Stomach (tissue), 8 donors: ENCODE measurements at regions not wholly inside any gene's neighbourhood (a gene's known extent, or its start where the extent isn't known, plus 50 kb on each side); places are given as distances from the start of the nearest gene placed in this dataset.

Experiments
- DNase-seq, 2 donors: peaks; one replicate each; pipeline versions ENCODE4 v3.0.0 to v3.0.0-alpha.2; 2013 to 2019
- H3K27ac ChIP-seq, 5 donors: fragments of 200-600 bp in 4 of 5; sonication (generic) in 4 of 5; one replicate each; pipeline ENCODE4 v1.5.1; 2013 to 2019; ENCODE audit warnings: mild to moderate bottlenecking in 1 of 5, moderate library complexity in 1 of 5
- H3K27me3 ChIP-seq, 3 donors: fragments of 200-600 bp; sonication (generic); one replicate each; pipeline ENCODE4 v1.5.1; 2017 to 2019; ENCODE audit warnings: mixed run types in 1 of 3
- H3K36me3 ChIP-seq, 4 donors: fragments of 200-600 bp; sonication (generic); 1 replicate in 3 of 4; 2 replicates in 1 of 4; pipeline ENCODE4 v1.5.1; 2016 to 2019
- H3K4me1 ChIP-seq, 4 donors: fragments of 200-600 bp; sonication (generic); one replicate each; pipeline ENCODE4 v1.5.1; 2016 to 2019
- H3K4me3 ChIP-seq, 4 donors: fragments of 200-600 bp; sonication (generic) in 3 of 4; one replicate each; pipeline ENCODE4 v1.5.1; 2016 to 2019; ENCODE audit warnings: mild to moderate bottlenecking in 1 of 4
- H3K9me3 ChIP-seq, 4 donors: fragments of 200-600 bp; sonication (generic); one replicate each; pipeline ENCODE4 v1.5.1; 2016 to 2019
- CTCF ChIP-seq, 7 experiments: fragments of 450-650 bp in 4 of 7; fragments of 200-600 bp in 3 of 7; sonication (generic) in 3 of 7; IDR thresholded peaks; one replicate each; pipeline ENCODE4 v1.5.1; 2016 to 2019; ENCODE audit warnings: antibody characterized with exemption in 7 of 7, control low read depth in 2 of 7, mild to moderate bottlenecking in 1 of 7
- EP300 ChIP-seq: sonication (generic); formaldehyde crosslinking; IDR thresholded peaks from one replicate; pipeline ENCODE4 v1.6.1; 2017; ENCODE audit warnings: antibody characterized with exemption
- POLR2A ChIP-seq, 4 donors: fragments of 450-650 bp; IDR thresholded peaks; one replicate each; pipeline ENCODE4 v1.6.1; 2016; ENCODE audit warnings: antibody characterized with exemption in 4 of 4, control low read depth in 2 of 4, mild to moderate bottlenecking in 1 of 4, moderate library complexity in 1 of 4
- POLR2AphosphoS5 ChIP-seq, 3 donors: sonication (generic); formaldehyde crosslinking; IDR thresholded peaks; one replicate each; pipeline ENCODE4 v1.6.1; 2016; ENCODE audit warnings: antibody characterized with exemption in 3 of 3
- WGBS, 5 donors: extraction: QIAGEN DNeasy Blood & Tissue Kit in 3 of 5; methylation state at CpG; one replicate each; pipeline versions ENCODE4 v1.1.5 to v1.1.7; 2013 to 2018; 5-methylcytosine and 5-hydroxymethylcytosine counted together
- intact Hi-C: fragments of 100-400 bp; cut with DNase I; formaldehyde crosslinking; loops from one replicate; pipeline ENCODE4 v1.15.1; 2023; ENCODE audit warnings: low total_unique reads
- donor health status: healthy with polysubstance abuse.
- donor health status: Bipolar disorder and iron deficiency.
- donor health status: healthy.

- Histone ChIP-seq H3K4me1 (peaks cover 0 to 4% (median 0%) of the 10 kb centered on the region in 4 donors), H3K9me3 (peaks cover 0 to 7% (median 0%) of the 10 kb centered on the region in 4 donors), H3K27me3 (no peaks in the 10 kb centered on the region), H3K4me3 (no peak overlapping the region), H3K27ac (no peak overlapping the region), H3K36me3 (no peaks in the 10 kb centered on the region)
- intact Hi-C loops = no loop called here
- WGBS, 5 donors = 53 to 85% (median 79%) methylated on average over 1 of the region's 1 CpG
- no peak for DNase-seq
- TF ChIP-seq POLR2A (IDR thresholded peaks at IDR 0.05) (no peak), CTCF (IDR thresholded peaks at IDR 0.05) (no peak), POLR2AphosphoS5 (IDR thresholded peaks at IDR 0.05) (no peak), EP300 (no peak)
Observed at GRCh38 chr4:71648923-71649322, 135.0 kb downstream of the GC start.

DNA sequence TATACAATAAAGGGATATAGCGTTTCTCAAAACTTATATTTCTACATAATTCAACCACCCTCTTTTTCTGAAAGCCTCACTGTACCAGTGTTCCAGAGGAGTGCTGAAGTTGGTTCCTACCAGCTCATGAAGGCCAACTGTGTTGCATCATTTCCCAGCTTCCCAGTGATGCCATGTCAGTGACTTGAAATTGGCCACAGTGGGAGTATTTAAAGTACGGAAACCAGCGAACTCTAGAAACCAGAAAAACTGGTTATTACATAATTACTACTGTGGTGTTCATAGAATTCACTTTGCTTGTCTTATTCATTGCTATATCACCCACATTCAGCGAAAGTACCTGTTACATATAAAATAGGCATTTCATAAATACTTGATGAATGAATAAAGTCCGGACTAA, 135.4 kb downstream of the GC start:
- Histone ChIP-seq H3K4me1 (peaks cover 0 to 4% (median 0%) of the 10 kb centered on the region in 4 donors), H3K9me3 (peaks cover 0 to 7% (median 0%) of the 10 kb centered on the region in 4 donors), H3K36me3 (no peaks in the 10 kb centered on the region), H3K4me3 (no peak overlapping the region), H3K27ac (no peak overlapping the region), H3K27me3 (no peaks in the 10 kb centered on the region)
- intact Hi-C loops = no loop called here
- TF ChIP-seq POLR2A (IDR thresholded peaks at IDR 0.05) (no peak), EP300 (no peak), POLR2AphosphoS5 (IDR thresholded peaks at IDR 0.05) (no peak), CTCF (IDR thresholded peaks at IDR 0.05) (no peak)
- 59 to 80% (median 71%) methylated on average over 5 of the region's 5 CpGs for WGBS, 5 donors
- no peak for DNase-seq

GRCh38 chr4:71639380-71639779, 144.5 kb downstream of the GC start:
- intact Hi-C loops = no loop called here
- TF ChIP-seq EP300 (no peak), CTCF (IDR thresholded peaks at IDR 0.05) (no peak), POLR2AphosphoS5 (IDR thresholded peaks at IDR 0.05) (no peak), POLR2A (IDR thresholded peaks at IDR 0.05) (no peak)
- WGBS, 5 donors = 88 to 95% (median 91%) methylated on average over 2 of the region's 2 CpGs
- Histone ChIP-seq H3K27me3 (no peaks in the 10 kb centered on the region), H3K9me3 (no peaks in the 10 kb centered on the region), H3K27ac (no peak overlapping the region), H3K4me3 (no peak overlapping the region), H3K36me3 (no peaks in the 10 kb centered on the region), H3K4me1 (no peaks in the 10 kb centered on the region)
- DNase-seq = no peak

DNA sequence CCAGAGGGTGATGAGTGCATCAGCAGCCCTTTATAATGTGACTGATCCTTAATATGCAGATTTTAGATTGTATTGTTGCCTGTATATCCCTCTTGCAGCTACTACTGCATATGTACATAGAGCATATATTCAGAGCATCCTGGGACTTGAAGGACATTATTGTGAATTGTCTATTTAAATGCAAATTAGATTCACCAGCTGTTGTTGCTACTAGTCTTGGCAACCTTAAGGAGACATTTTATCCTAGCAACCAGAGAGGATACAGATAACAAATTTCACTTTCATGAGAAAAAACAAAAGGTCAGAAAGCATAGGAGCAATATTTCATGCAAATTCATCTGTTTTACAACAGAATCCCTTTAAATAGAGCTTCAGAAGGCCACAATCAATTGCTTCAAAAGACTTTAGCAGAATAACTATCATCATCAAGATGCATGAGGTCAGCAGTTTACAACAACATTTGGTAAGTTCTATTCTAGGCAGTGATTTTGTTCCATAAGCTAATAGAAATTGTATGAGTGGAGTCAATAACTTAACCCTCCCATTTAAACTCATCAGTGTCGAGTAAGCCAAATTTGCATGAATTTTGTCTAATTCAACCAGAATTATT, 148.6 kb downstream of the GC start:
- TF ChIP-seq POLR2A (IDR thresholded peaks at IDR 0.05) (no peak), POLR2AphosphoS5 (IDR thresholded peaks at IDR 0.05) (no peak), CTCF (IDR thresholded peaks at IDR 0.05) (no peak), EP300 (no peak)
- no peaks in the 10 kb centered on the region for H3K9me3 ChIP-seq
- no peak overlapping the region for H3K4me3 ChIP-seq
- WGBS, 5 donors = 59 to 72% (median 69%) methylated on average over 1 of the region's 1 CpG
- H3K36me3 ChIP-seq = no peaks in the 10 kb centered on the region
- DNase-seq = peak in 1 of 2 donors; percentile 19
- intact Hi-C loops = no loop called here
- no peaks in the 10 kb centered on the region for H3K4me1 ChIP-seq
- H3K27ac ChIP-seq = no peak overlapping the region
- H3K27me3 ChIP-seq = no peaks in the 10 kb centered on the region
